Body of pancreas (tissue), 4 donors: ENCODE measurements at regions not wholly inside any gene's neighbourhood (a gene's known extent, or its start where the extent isn't known, plus 50 kb on each side); places are given as distances from the start of the nearest gene placed in this dataset.

ENCODE experiments used
- POLR2A ChIP-seq, 3 donors: fragments of 450-650 bp; IDR thresholded peaks; one replicate each; pipeline ENCODE4 v1.6.1; 2016; ENCODE audit warnings: antibody characterized with exemption in 3 of 3, mild to moderate bottlenecking in 2 of 3
- TF ChIP-seq, protein P1 (sequence below), 7 experiments: fragments of 450-650 bp in 4 of 7; fragments of 200-600 bp in 3 of 7; sonication (generic) in 3 of 7; IDR thresholded peaks; one replicate each; pipeline ENCODE4 v1.5.1; 2016 to 2019; ENCODE audit warnings: antibody characterized with exemption in 7 of 7

DNA sequence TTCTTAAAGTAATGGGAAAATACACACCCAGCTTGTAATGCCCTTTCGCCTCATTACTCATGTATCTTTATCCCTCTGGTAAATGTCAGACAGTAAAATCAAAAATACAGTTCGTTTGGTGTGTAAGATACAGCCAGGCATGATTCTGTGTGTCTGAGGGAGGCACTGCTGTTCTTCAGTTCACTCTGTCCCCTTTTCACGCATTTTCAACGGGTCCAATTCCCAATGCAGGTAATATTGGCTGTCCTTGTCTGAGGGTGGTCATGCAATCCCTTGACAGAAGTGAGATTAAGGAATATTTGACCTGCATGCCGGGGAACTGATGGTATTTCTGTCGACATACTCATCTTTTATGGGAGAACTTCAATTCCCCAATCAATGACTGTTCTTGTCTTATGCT lies 587.2 kb upstream of the NXPH2 start:
- TF ChIP-seq, protein P1, sequence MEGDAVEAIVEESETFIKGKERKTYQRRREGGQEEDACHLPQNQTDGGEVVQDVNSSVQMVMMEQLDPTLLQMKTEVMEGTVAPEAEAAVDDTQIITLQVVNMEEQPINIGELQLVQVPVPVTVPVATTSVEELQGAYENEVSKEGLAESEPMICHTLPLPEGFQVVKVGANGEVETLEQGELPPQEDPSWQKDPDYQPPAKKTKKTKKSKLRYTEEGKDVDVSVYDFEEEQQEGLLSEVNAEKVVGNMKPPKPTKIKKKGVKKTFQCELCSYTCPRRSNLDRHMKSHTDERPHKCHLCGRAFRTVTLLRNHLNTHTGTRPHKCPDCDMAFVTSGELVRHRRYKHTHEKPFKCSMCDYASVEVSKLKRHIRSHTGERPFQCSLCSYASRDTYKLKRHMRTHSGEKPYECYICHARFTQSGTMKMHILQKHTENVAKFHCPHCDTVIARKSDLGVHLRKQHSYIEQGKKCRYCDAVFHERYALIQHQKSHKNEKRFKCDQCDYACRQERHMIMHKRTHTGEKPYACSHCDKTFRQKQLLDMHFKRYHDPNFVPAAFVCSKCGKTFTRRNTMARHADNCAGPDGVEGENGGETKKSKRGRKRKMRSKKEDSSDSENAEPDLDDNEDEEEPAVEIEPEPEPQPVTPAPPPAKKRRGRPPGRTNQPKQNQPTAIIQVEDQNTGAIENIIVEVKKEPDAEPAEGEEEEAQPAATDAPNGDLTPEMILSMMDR (IDR thresholded peaks at IDR 0.05): no peak
- TF ChIP-seq POLR2A (IDR thresholded peaks at IDR 0.05): no peak
